OCI-LY1 (cell line): ENCODE measurements at regions not wholly inside any gene's neighbourhood (a gene's known extent, or its start where the extent isn't known, plus 50 kb on each side); places are given as distances from the start of the nearest gene placed in this dataset.

Experiments used
- H2AFZ ChIP-seq: fragments of 200-600 bp; sonication (generic), shearing (Covaris generic); 2 replicates; pipeline ENCODE4 v1.6.0; 2014; ENCODE audit warnings: antibody characterized with exemption, mild to moderate bottlenecking, low read length
- H3F3A ChIP-seq: fragments of 200-600 bp; sonication (generic), shearing (Covaris generic); 2 replicates; pipeline ENCODE4 v1.6.0; 2014; ENCODE audit warnings: mild to moderate bottlenecking, antibody characterized with exemption, low read length, moderate library complexity; ENCODE audit not compliant: insufficient read depth
- H3K27ac ChIP-seq: fragments of 200-600 bp; sonication (generic); 2 replicates; pipeline ENCODE4 v1.5.1; 2014; ENCODE audit warnings: low read length, mixed run types, mild to moderate bottlenecking, low read depth; ENCODE audit not compliant: poor library complexity, severe bottlenecking
- H3K27me3 ChIP-seq: fragments of 200-600 bp; sonication (generic); 2 replicates; pipeline ENCODE4 v1.6.0; 2014; ENCODE audit warnings: antibody characterized with exemption, mild to moderate bottlenecking, low read length, moderate library complexity; ENCODE audit not compliant: insufficient read depth
- H3K36me3 ChIP-seq: fragments of 200-600 bp; sonication (generic); 2 replicates; pipeline ENCODE4 v1.6.1; 2014; ENCODE audit warnings: mild to moderate bottlenecking, antibody characterized with exemption, low read length, moderate library complexity, mixed read lengths; ENCODE audit not compliant: insufficient read depth
- H3K4me1 ChIP-seq: fragments of 200-600 bp; sonication (generic); 2 replicates; pipeline ENCODE4 v1.5.1; 2014; ENCODE audit warnings: mild to moderate bottlenecking, low read length, moderate library complexity; ENCODE audit not compliant: insufficient read depth, severe bottlenecking
- H3K4me2 ChIP-seq: fragments of 200-600 bp; sonication (generic), shearing (Covaris generic); 2 replicates; pipeline ENCODE4 v1.6.1; 2014; ENCODE audit warnings: low read length
- H3K4me3 ChIP-seq: fragments of 200-600 bp; sonication (generic); 2 replicates; pipeline ENCODE4 v1.5.1; 2014; ENCODE audit warnings: low read length, low read depth, mild to moderate bottlenecking, mixed read lengths; ENCODE audit not compliant: poor library complexity, severe bottlenecking
- H3K79me2 ChIP-seq: fragments of 200-600 bp; shearing (Covaris generic); 2 replicates; pipeline ENCODE4 v1.6.1; 2016; ENCODE audit warnings: mixed run types, low read length, mixed read lengths; ENCODE audit not compliant: insufficient read depth
- H3K9ac ChIP-seq: fragments of 200-600 bp; sonication (generic), shearing (Covaris generic); 2 replicates; pipeline ENCODE4 v1.6.1; 2014; ENCODE audit warnings: mild to moderate bottlenecking, low read length, mixed read lengths
- H3K9me2 ChIP-seq: fragments of 200-600 bp; sonication (generic), shearing (Covaris generic); 2 replicates; pipeline ENCODE4 v1.6.1; 2014; ENCODE audit warnings: low read depth, mild to moderate bottlenecking, low read length, mixed read lengths
- H3K9me3 ChIP-seq: fragments of 200-600 bp; shearing (Covaris generic); 2 replicates; pipeline ENCODE4 v1.6.1; 2014; ENCODE audit warnings: low read length, mixed read lengths
- H4K20me1 ChIP-seq: fragments of 200-600 bp; sonication (generic), shearing (Covaris generic); 2 replicates; pipeline ENCODE4 v1.6.0; 2016; ENCODE audit warnings: mild to moderate bottlenecking, low read length; ENCODE audit not compliant: insufficient read depth
- EZH2 ChIP-seq: fragments of 200-600 bp; sonication (generic), shearing (Covaris generic); IDR thresholded peaks from 2 replicates; pipeline ENCODE4 v1.8.0; 2017; ENCODE audit warnings: borderline replicate concordance, mixed run types, mild to moderate bottlenecking, antibody characterized with exemption, low read length, moderate library complexity, mixed read lengths
- TF ChIP-seq, protein P1 (sequence below): fragments of 200-600 bp; sonication (generic), shearing (Covaris generic); IDR thresholded peaks from 2 replicates; pipeline ENCODE4 v1.5.1; 2017; ENCODE audit warnings: mild to moderate bottlenecking, antibody characterized with exemption, low read length, moderate library complexity, mixed read lengths

DNA sequence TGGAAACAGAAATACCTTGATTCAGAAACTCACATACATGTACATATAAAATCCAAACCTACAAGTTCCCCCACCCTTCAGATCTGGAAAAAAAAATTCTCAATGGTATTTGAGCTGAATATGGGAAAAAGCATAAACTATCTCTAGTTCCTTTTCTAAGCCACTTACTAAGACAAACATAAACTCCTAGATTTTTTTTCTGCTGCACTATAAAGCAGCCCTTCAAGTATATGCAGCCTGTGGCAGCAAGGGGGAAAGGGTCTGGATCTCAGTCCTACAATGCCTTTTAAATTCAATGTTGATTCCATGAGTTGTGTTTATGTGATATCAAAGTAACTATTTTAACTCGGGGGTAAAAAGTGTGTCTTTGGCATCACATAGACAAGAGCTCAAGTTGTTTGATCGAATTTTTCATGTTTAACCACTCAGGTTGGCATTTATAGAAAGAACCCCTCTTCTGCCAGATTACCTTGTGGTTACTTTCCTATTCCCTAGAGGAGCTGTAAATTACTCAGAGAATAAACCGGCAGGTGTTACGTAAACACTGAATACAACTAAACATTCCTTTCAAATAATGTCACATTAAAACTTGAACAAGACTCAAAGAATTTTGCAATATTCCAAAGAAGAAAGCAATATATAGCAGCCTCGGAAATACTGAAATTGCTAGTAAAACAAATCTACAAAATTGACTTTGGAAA lies 91.8 kb upstream of the FER start:
- Histone ChIP-seq H3K9me2 (no peaks in the 10 kb centered on the region), H3F3A (no peaks in the 10 kb centered on the region), H2AFZ (no peak overlapping the region), H3K4me2 (no peak overlapping the region), H3K4me1 (no peaks in the 10 kb centered on the region), H4K20me1 (no peaks in the 10 kb centered on the region), H3K27me3 (no peaks in the 10 kb centered on the region), H3K36me3 (no peaks in the 10 kb centered on the region), H3K4me3 (no peak overlapping the region), H3K9me3 (no peaks in the 10 kb centered on the region), H3K79me2 (no peaks in the 10 kb centered on the region), H3K9ac (no peak overlapping the region), H3K27ac (no peak overlapping the region)
- TF ChIP-seq EZH2 = no peak
- TF ChIP-seq, protein P1, sequence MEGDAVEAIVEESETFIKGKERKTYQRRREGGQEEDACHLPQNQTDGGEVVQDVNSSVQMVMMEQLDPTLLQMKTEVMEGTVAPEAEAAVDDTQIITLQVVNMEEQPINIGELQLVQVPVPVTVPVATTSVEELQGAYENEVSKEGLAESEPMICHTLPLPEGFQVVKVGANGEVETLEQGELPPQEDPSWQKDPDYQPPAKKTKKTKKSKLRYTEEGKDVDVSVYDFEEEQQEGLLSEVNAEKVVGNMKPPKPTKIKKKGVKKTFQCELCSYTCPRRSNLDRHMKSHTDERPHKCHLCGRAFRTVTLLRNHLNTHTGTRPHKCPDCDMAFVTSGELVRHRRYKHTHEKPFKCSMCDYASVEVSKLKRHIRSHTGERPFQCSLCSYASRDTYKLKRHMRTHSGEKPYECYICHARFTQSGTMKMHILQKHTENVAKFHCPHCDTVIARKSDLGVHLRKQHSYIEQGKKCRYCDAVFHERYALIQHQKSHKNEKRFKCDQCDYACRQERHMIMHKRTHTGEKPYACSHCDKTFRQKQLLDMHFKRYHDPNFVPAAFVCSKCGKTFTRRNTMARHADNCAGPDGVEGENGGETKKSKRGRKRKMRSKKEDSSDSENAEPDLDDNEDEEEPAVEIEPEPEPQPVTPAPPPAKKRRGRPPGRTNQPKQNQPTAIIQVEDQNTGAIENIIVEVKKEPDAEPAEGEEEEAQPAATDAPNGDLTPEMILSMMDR = no peak

DNA sequence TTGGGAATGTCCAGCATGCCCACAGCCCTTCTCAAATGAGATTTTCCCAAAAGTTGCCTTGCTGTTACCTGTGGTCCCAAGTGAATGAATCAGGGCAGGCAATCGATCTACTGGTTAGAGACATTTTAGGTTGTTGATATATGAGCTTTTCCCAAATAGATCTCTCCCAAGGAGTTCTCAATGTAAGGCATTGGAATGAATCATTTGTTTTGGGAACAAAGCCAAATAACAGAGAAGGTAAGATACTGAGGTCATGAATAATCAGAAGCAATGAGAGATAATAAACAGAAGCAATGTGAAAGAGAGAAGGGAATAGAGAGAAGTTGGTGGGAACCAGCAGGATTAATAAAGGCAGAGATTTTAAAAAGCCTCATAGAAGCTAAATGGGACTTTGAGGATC lies 93.6 kb upstream of the FER start:
- Histone ChIP-seq H3K36me3 (no peaks in the 10 kb centered on the region), H3K27me3 (no peaks in the 10 kb centered on the region), H4K20me1 (no peaks in the 10 kb centered on the region), H3K9me3 (no peaks in the 10 kb centered on the region), H2AFZ (no peak overlapping the region), H3K9me2 (no peaks in the 10 kb centered on the region), H3K27ac (no peak overlapping the region), H3K4me1 (no peaks in the 10 kb centered on the region), H3K4me2 (no peak overlapping the region), H3F3A (no peaks in the 10 kb centered on the region), H3K9ac (no peak overlapping the region), H3K79me2 (no peaks in the 10 kb centered on the region), H3K4me3 (no peak overlapping the region)
- no peak for TF ChIP-seq EZH2
- TF ChIP-seq, protein P1 = no peak

DNA sequence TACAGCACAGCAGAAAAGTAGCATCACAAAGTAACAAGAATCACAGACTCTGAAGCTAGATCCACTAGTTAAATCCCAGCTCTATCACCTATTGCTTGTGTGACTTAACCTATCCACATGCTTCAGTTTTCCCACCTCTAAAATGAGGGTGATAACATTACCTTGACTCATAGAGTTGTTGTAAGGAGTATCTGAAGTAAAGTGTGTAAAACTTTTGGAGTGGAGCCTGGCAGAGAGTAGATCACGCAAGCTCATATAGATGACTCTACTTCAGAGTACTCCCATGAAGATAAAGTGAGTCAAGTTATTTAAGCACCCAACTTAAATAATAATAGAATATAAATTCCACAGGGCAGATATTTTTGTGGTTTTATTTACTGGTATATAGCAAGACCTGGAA lies 94.5 kb upstream of the FER start:
- Histone ChIP-seq H3K4me3 (no peak overlapping the region), H2AFZ (no peak overlapping the region), H3K27me3 (no peaks in the 10 kb centered on the region), H4K20me1 (no peaks in the 10 kb centered on the region), H3K9me2 (no peaks in the 10 kb centered on the region), H3F3A (no peaks in the 10 kb centered on the region), H3K36me3 (no peaks in the 10 kb centered on the region), H3K9ac (no peak overlapping the region), H3K4me2 (no peak overlapping the region), H3K27ac (no peak overlapping the region), H3K4me1 (no peaks in the 10 kb centered on the region), H3K9me3 (no peaks in the 10 kb centered on the region), H3K79me2 (no peaks in the 10 kb centered on the region)
- TF ChIP-seq, protein P1 = no peak
- no peak for TF ChIP-seq EZH2
